ENCODE measurements at regions not wholly inside any gene's neighbourhood (a gene's known extent, or its start where the extent isn't known, plus 50 kb on each side); places are given as distances from the start of the nearest gene placed in this dataset.

GRCh38 chr1:101314244-101314643 is 77.4 kb downstream of the S1PR1 start:
- 81 to 98% (median 90%) methylated on average over 2 of the region's 2 CpGs for WGBS, 5 donors
- no peaks in the 10 kb centered on the region for H3K9me3 ChIP-seq
- no peak overlapping the region for H3K4me3 ChIP-seq
- H3K4me1 ChIP-seq = peaks cover 13 to 42% (median 34%) of the 10 kb centered on the region in 6 donors
- no peak overlapping the region for H3K27ac ChIP-seq
- no peaks in the 10 kb centered on the region for H3K36me3 ChIP-seq
- no peak for DNase-seq
- H3K27me3 ChIP-seq (replicated peaks in 1 of 7) = no peaks in the 10 kb centered on the region
- no peak for TF ChIP-seq CTCF (IDR thresholded peaks at IDR 0.05 in 8 of 11, conservative IDR thresholded peaks at IDR 0.05 in 3 of 11)
- TF ChIP-seq POLR2AphosphoS5 (IDR thresholded peaks at IDR 0.05) = no peak
- no peak for TF ChIP-seq POLR2A (IDR thresholded peaks at IDR 0.05)
- intact Hi-C loops (cut with DNase I; ENCODE audit: low total_unique reads) = loop anchor here (5.0 kb wide), 1 partner anchor 43 kb away; no protein-coding TSS in a partner anchor

- WGBS, 5 donors = 90 to 96% (median 94%) methylated on average over 6 of the region's 6 CpGs
- Histone ChIP-seq H3K4me3 (no peak overlapping the region), H3K9me3 (no peaks in the 10 kb centered on the region), H3K27ac (no peak overlapping the region), H3K27me3 (replicated peaks in 1 of 7) (no peaks in the 10 kb centered on the region), H3K36me3 (no peaks in the 10 kb centered on the region), H3K4me1 (peaks cover 0 to 22% (median 14%) of the 10 kb centered on the region in 6 donors)
- DNase-seq = no peak
- no peak for TF ChIP-seq POLR2AphosphoS5 (IDR thresholded peaks at IDR 0.05)
- TF ChIP-seq POLR2A (IDR thresholded peaks at IDR 0.05) = no peak
- no peak for TF ChIP-seq CTCF (IDR thresholded peaks at IDR 0.05 in 8 of 11, conservative IDR thresholded peaks at IDR 0.05 in 3 of 11)
- intact Hi-C loops (cut with DNase I; ENCODE audit: low total_unique reads) = no loop called here
Observed at GRCh38 chr1:101316256-101316655, 79.4 kb downstream of the S1PR1 start.

GRCh38 chr1:101316799-101317198 is 80.0 kb downstream of the S1PR1 start:
- peaks cover 0 to 16% (median 10%) of the 10 kb centered on the region in 6 donors for H3K4me1 ChIP-seq
- TF ChIP-seq POLR2A (IDR thresholded peaks at IDR 0.05) (no peak), POLR2AphosphoS5 (IDR thresholded peaks at IDR 0.05) (no peak), CTCF (IDR thresholded peaks at IDR 0.05 in 8 of 11, conservative IDR thresholded peaks at IDR 0.05 in 3 of 11) (no peak)
- no peak for DNase-seq
- no peak overlapping the region for H3K4me3 ChIP-seq
- H3K36me3 ChIP-seq = no peaks in the 10 kb centered on the region
- WGBS, 5 donors = 70 to 96% (median 92%) methylated on average over 4 of the region's 4 CpGs
- H3K27me3 ChIP-seq (replicated peaks in 1 of 7) = no peaks in the 10 kb centered on the region
- H3K27ac ChIP-seq = no peak overlapping the region
- H3K9me3 ChIP-seq = no peaks in the 10 kb centered on the region
- intact Hi-C loops (cut with DNase I; ENCODE audit: low total_unique reads) = no loop called here

GRCh38 chr1:101317590-101317989 is 80.8 kb downstream of the S1PR1 start:
- Histone ChIP-seq H3K9me3 (no peaks in the 10 kb centered on the region), H3K36me3 (no peaks in the 10 kb centered on the region), H3K27ac (no peak overlapping the region), H3K4me3 (no peak overlapping the region), H3K4me1 (peaks cover 0 to 8% (median 4%) of the 10 kb centered on the region in 6 donors), H3K27me3 (replicated peaks in 1 of 7) (no peaks in the 10 kb centered on the region)
- WGBS, 5 donors = 91 to 98% (median 94%) methylated on average over 3 of the region's 3 CpGs
- no peak for DNase-seq
- TF ChIP-seq POLR2A (IDR thresholded peaks at IDR 0.05) (no peak), POLR2AphosphoS5 (IDR thresholded peaks at IDR 0.05) (no peak), CTCF (IDR thresholded peaks at IDR 0.05 in 8 of 11, conservative IDR thresholded peaks at IDR 0.05 in 3 of 11) (no peak)
- intact Hi-C loops (cut with DNase I; ENCODE audit: low total_unique reads) = no loop called here
